K562 (cell line): ENCODE measurements at regions not wholly inside any gene's neighbourhood (a gene's known extent, or its start where the extent isn't known, plus 50 kb on each side); places are given as distances from the start of the nearest gene placed in this dataset.
A peak's percentile ranks its signal among the peaks of the same experiment; 100 is the strongest.

ENCODE experiments used
- ATF4 ChIP-seq: fragments of 450-650 bp; formaldehyde crosslinking; IDR thresholded peaks from 2 replicates; pipeline ENCODE4 v1.4.0; 2022; ENCODE audit warnings: mild to moderate bottlenecking, moderate library complexity
- BACH1 ChIP-seq: fragments of 200-800 bp; sonication (Bioruptor generic); IDR thresholded peaks from 2 replicates; pipeline ENCODE4 v1.6.1; 2016; ENCODE audit warnings: missing genetic modification characterization, missing compliant biosample characterization
- C11orf30 ChIP-seq: fragments of 450-650 bp; IDR thresholded peaks from 2 replicates; pipeline ENCODE4 v1.6.1; 2016; ENCODE audit warnings: low read depth, mild to moderate bottlenecking
- DACH1 ChIP-seq: fragments of 450-650 bp; IDR thresholded peaks from 2 replicates; pipeline ENCODE4 v1.6.1; 2018; ENCODE audit not compliant: partially characterized antibody
- DLX4 ChIP-seq: fragments of 250-450 bp; sonication (Bioruptor Pico); IDR thresholded peaks from 2 replicates; pipeline ENCODE4 v1.6.1; 2021; ENCODE audit warnings: mild to moderate bottlenecking
- DNMT1 ChIP-seq: fragments of 450-650 bp; IDR thresholded peaks from 2 replicates; pipeline ENCODE4 v1.6.1; 2016; ENCODE audit warnings: antibody characterized with exemption, mild to moderate bottlenecking
- ETS2 ChIP-seq: IDR thresholded peaks from 2 replicates; pipeline ENCODE4 v1.6.1; 2016; ENCODE audit warnings: borderline replicate concordance, missing genetic modification characterization, mild to moderate bottlenecking, moderate library complexity, missing compliant biosample characterization; ENCODE audit not compliant: poor library complexity, severe bottlenecking
- FOXK1 ChIP-seq: sonication (generic); formaldehyde crosslinking; IDR thresholded peaks from 2 replicates; pipeline ENCODE4 v1.8.0; 2022; ENCODE audit warnings: missing genetic modification reagents, mild to moderate bottlenecking, borderline replicate concordance
- FOXM1 ChIP-seq, 2 experiments: fragments of 450-650 bp in 1 of 2; sonication (generic) in 1 of 2; formaldehyde crosslinking in 1 of 2; IDR thresholded peaks; 2 replicates each; pipeline versions ENCODE4 v1.6.1 to v1.9.0; 2017 to 2022; ENCODE audit warnings: low read depth in 2 of 2, mild to moderate bottlenecking in 2 of 2, missing genetic modification reagents in 1 of 2, moderate library complexity in 1 of 2
- KAT8 ChIP-seq: fragments of 450-650 bp; IDR thresholded peaks from 2 replicates; pipeline ENCODE4 v1.6.1; 2016; ENCODE audit warnings: low read depth, mild to moderate bottlenecking
- LCOR ChIP-seq: sonication (generic); formaldehyde crosslinking; IDR thresholded peaks from 2 replicates; pipeline ENCODE4 v1.8.0; 2022; ENCODE audit warnings: mild to moderate bottlenecking, missing genetic modification reagents
- NBN ChIP-seq: fragments of 450-650 bp; IDR thresholded peaks from 2 replicates; pipeline ENCODE4 v1.6.1; 2016; ENCODE audit warnings: low read depth, mild to moderate bottlenecking
- NFE2 ChIP-seq: IDR thresholded peaks from 2 replicates; pipeline ENCODE4 v1.6.1; 2014; ENCODE audit warnings: antibody characterized with exemption, low read depth
- POLR2AphosphoS5 ChIP-seq: IDR thresholded peaks from 2 replicates; pipeline ENCODE4 v1.6.1; 2011; ENCODE audit warnings: mild to moderate bottlenecking, low read depth, low read length, moderate library complexity; ENCODE audit not compliant: control insufficient read depth, insufficient read depth
- SAFB ChIP-seq: fragments of 200-400 bp; formaldehyde crosslinking; IDR thresholded peaks from 2 replicates; pipeline ENCODE4 v1.6.1; 2017; ENCODE audit warnings: low read depth, low read length, borderline replicate concordance
- SNAPC5 ChIP-seq: fragments of 250-450 bp; sonication (Bioruptor Pico); IDR thresholded peaks from 2 replicates; pipeline ENCODE4 v1.8.0; 2021; ENCODE audit warnings: moderate library complexity, mild to moderate bottlenecking, inconsistent platforms
- SNIP1 ChIP-seq: fragments of 450-650 bp; IDR thresholded peaks from 2 replicates; pipeline ENCODE4 v1.7.1; 2017; ENCODE audit warnings: low read depth, mild to moderate bottlenecking
- SREBF2 ChIP-seq: sonication (generic); formaldehyde crosslinking; IDR thresholded peaks from 2 replicates; pipeline ENCODE4 v1.4.0; 2020; ENCODE audit warnings: mild to moderate bottlenecking, missing genetic modification reagents
- TBL1XR1 ChIP-seq, 2 experiments: IDR thresholded peaks; 2 replicates each; pipeline ENCODE4 v1.6.1; 2012; ENCODE audit warnings: improper control_type of control experiment in 2 of 2, low read length in 2 of 2, mild to moderate bottlenecking in 1 of 2
- TRIM25 ChIP-seq: fragments of 450-650 bp; IDR thresholded peaks from 2 replicates; pipeline ENCODE4 v1.7.0; 2016; ENCODE audit warnings: borderline replicate concordance
- USF1 ChIP-seq: sonication (generic); formaldehyde crosslinking; IDR thresholded peaks from 2 replicates; pipeline ENCODE4 v1.9.0; 2022; ENCODE audit warnings: mild to moderate bottlenecking, missing genetic modification reagents
- VEZF1 ChIP-seq: fragments of 200-800 bp; sonication (Bioruptor generic); IDR thresholded peaks from 2 replicates; pipeline ENCODE4 v1.6.1; 2017; ENCODE audit warnings: missing genetic modification characterization, missing compliant biosample characterization
- ZNF699 ChIP-seq: fragments of 250-450 bp; sonication (Bioruptor Pico); IDR thresholded peaks from 2 replicates; pipeline ENCODE4 v1.8.0; 2021; ENCODE audit warnings: mild to moderate bottlenecking, moderate library complexity; ENCODE audit not compliant: insufficient replicate concordance

GRCh38 chr1:185520188-185520920 lies 203.3 kb upstream of the IVNS1ABP start (continued):
- TF ChIP-seq POLR2AphosphoS5, result no peak
- TF ChIP-seq SAFB, result no peak
- TF ChIP-seq FOXM1 (IDR thresholded peaks at IDR 0.05; ENCODE audit: low read depth), result peak; percentile 45; the same call in 1 of the 2 replicates
- no peak for TF ChIP-seq FOXM1 (CRISPR knock-in tag; IDR thresholded peaks at IDR 0.05; ENCODE audit: low read depth)
- no peak for TF ChIP-seq TRIM25
- no peak for TF ChIP-seq TBL1XR1 (IDR thresholded peaks at IDR 0.05; ENCODE audit: low read length in 2 of 2)
- TF ChIP-seq FOXK1 (CRISPR knock-in tag), result no peak
- no peak for TF ChIP-seq ATF4
- TF ChIP-seq BACH1, result peak; percentile 35; the same call in 1 of the 2 replicates
- TF ChIP-seq NFE2, result peak; percentile 75
- no peak for TF ChIP-seq KAT8
- TF ChIP-seq SREBF2 (CRISPR knock-in tag), result no peak
- TF ChIP-seq ZNF699 (CRISPR knock-in tag), result no peak
- TF ChIP-seq VEZF1 (CRISPR knock-in tag), result 0 out of 2 replicates have a peak, but pooled peaks have one; percentile 13
- no peak for TF ChIP-seq USF1 (CRISPR knock-in tag)
- TF ChIP-seq NBN, result no peak
- TF ChIP-seq SNAPC5, result no peak
- no peak for TF ChIP-seq DLX4 (CRISPR knock-in tag)
- no peak for TF ChIP-seq DACH1
- no peak for TF ChIP-seq LCOR (CRISPR knock-in tag)
- TF ChIP-seq ETS2, result no peak
- TF ChIP-seq C11orf30, result no peak
- TF ChIP-seq DNMT1, result no peak
- no peak for TF ChIP-seq SNIP1
